Smooth muscle cell (in vitro differentiated cells): ENCODE measurements at regions not wholly inside any gene's neighbourhood (a gene's known extent, or its start where the extent isn't known, plus 50 kb on each side); places are given as distances from the start of the nearest gene placed in this dataset.

ENCODE experiments used
- DNase-seq: peaks from one replicate; lab custom pipeline; 2025; ENCODE audit not compliant: unreplicated experiment; lab: John Stamatoyannopoulos, UW
- H2AFZ ChIP-seq: fragments of 200-600 bp; sonication (generic); 2 replicates; pipeline ENCODE4 v1.6.0; 2016; ENCODE audit warnings: antibody characterized with exemption, low read depth, mild to moderate bottlenecking
- H3F3A ChIP-seq: fragments of 200-600 bp; sonication (generic); 2 replicates; pipeline ENCODE4 v1.6.0; 2017; ENCODE audit warnings: antibody characterized with exemption, low read depth
- H3K27ac ChIP-seq: fragments of 200-600 bp; sonication (generic); 2 replicates; pipeline ENCODE4 v1.5.1; 2016; ENCODE audit warnings: low read depth, mild to moderate bottlenecking
- H3K27me3 ChIP-seq: fragments of 200-600 bp; sonication (generic); 2 replicates; pipeline ENCODE4 v1.6.1; 2016; ENCODE audit warnings: low read depth, mild to moderate bottlenecking
- H3K36me3 ChIP-seq: fragments of 200-600 bp; sonication (generic); 2 replicates; pipeline ENCODE4 v1.5.1; 2016; ENCODE audit warnings: low read depth
- H3K4me1 ChIP-seq: fragments of 200-600 bp; sonication (generic); 2 replicates; pipeline ENCODE4 v1.5.1; 2016; ENCODE audit warnings: low read depth
- H3K4me2 ChIP-seq: fragments of 200-600 bp; sonication (generic); 2 replicates; pipeline ENCODE4 v1.6.0; 2016; ENCODE audit warnings: mild to moderate bottlenecking
- H3K4me3 ChIP-seq: fragments of 200-600 bp; sonication (generic); 2 replicates; pipeline ENCODE4 v1.5.1; 2016; ENCODE audit warnings: mild to moderate bottlenecking
- H3K79me2 ChIP-seq: fragments of 200-600 bp; sonication (generic); 2 replicates; pipeline ENCODE4 v1.6.0; 2016; ENCODE audit warnings: low read depth, mild to moderate bottlenecking
- H3K9ac ChIP-seq: fragments of 200-600 bp; sonication (generic); 2 replicates; pipeline ENCODE4 v1.6.0; 2016; ENCODE audit warnings: low read depth
- H3K9me3 ChIP-seq: fragments of 200-600 bp; sonication (generic); replicated peaks from 2 replicates; pipeline ENCODE4 v1.5.1; 2016; ENCODE audit warnings: low read depth
- H4K20me1 ChIP-seq: fragments of 200-600 bp; sonication (generic); 2 replicates; pipeline ENCODE4 v1.6.0; 2016; ENCODE audit warnings: low read depth
- CTCF ChIP-seq: fragments of 200-600 bp; sonication (generic); IDR thresholded peaks from 2 replicates; pipeline ENCODE4 v1.5.1; 2017; ENCODE audit warnings: borderline replicate concordance, mild to moderate bottlenecking, antibody characterized with exemption; ENCODE audit not compliant: insufficient read depth, poor library complexity, severe bottlenecking
- WGBS: methylation state at CpG from one replicate; pipeline ENCODE4 v1.1.7; 2016; ENCODE audit warnings: low lambda C conversion rate; 5-methylcytosine and 5-hydroxymethylcytosine counted together

GRCh38 chr2:43127208-43127940 is 99.0 kb downstream of the ZFP36L2 start:
- H3K4me3 ChIP-seq, result no peak overlapping the region
- H3K27me3 ChIP-seq, result no peaks in the 10 kb centered on the region
- H3K4me2 ChIP-seq, result no peak overlapping the region
- H2AFZ ChIP-seq, result no peak overlapping the region
- H3K4me1 ChIP-seq, result peaks cover 20% of the 10 kb centered on the region
- peak; percentile 58 for TF ChIP-seq CTCF
- whole genome bisulfite sequencing, result 72% methylated on average over 24 of the region's 24 CpGs
- no peak overlapping the region for H3K27ac ChIP-seq
- H3K79me2 ChIP-seq, result no peaks in the 10 kb centered on the region
- no peaks in the 10 kb centered on the region for H4K20me1 ChIP-seq
- H3K9me3 ChIP-seq, result no peaks in the 10 kb centered on the region
- no peak for DNase-seq
- peaks cover 7% of the 10 kb centered on the region for H3F3A ChIP-seq
- no peaks in the 10 kb centered on the region for H3K36me3 ChIP-seq
- H3K9ac ChIP-seq, result no peak overlapping the region

- Histone ChIP-seq H3K27ac (no peak overlapping the region), H4K20me1 (no peaks in the 10 kb centered on the region), H3K4me3 (no peak overlapping the region), H3K27me3 (no peaks in the 10 kb centered on the region), H3K9ac (no peak overlapping the region), H2AFZ (no peak overlapping the region), H3K79me2 (no peaks in the 10 kb centered on the region), H3K9me3 (no peaks in the 10 kb centered on the region), H3K4me2 (no peak overlapping the region), H3F3A (peaks cover 7% of the 10 kb centered on the region), H3K4me1 (peaks cover 20% of the 10 kb centered on the region), H3K36me3 (no peaks in the 10 kb centered on the region)
- WGBS, result 89% methylated on average over 14 of the region's 14 CpGs
- TF ChIP-seq CTCF, result no peak
- DNase-seq, result no peak
Measured at GRCh38 chr2:43126817-43127207, 99.6 kb downstream of the ZFP36L2 start.

GRCh38 chr2:43125090-43125998 is 101.1 kb downstream of the ZFP36L2 start:
- no peak overlapping the region for H2AFZ ChIP-seq
- DNase-seq, result no peak
- no peaks in the 10 kb centered on the region for H3K79me2 ChIP-seq
- no peak overlapping the region for H3K4me2 ChIP-seq
- no peak overlapping the region for H3K9ac ChIP-seq
- H3K36me3 ChIP-seq, result no peaks in the 10 kb centered on the region
- no peak overlapping the region for H3K4me3 ChIP-seq
- WGBS, result 93% methylated on average over 12 of the region's 12 CpGs
- no peaks in the 10 kb centered on the region for H3K27me3 ChIP-seq
- H4K20me1 ChIP-seq, result no peaks in the 10 kb centered on the region
- peaks cover 8% of the 10 kb centered on the region for H3K4me1 ChIP-seq
- no peak overlapping the region for H3K27ac ChIP-seq
- H3F3A ChIP-seq, result peaks cover 6% of the 10 kb centered on the region
- H3K9me3 ChIP-seq, result no peaks in the 10 kb centered on the region
- no peak for TF ChIP-seq CTCF
